Common myeloid progenitor, CD34-positive (primary cell): ENCODE measurements at regions not wholly inside any gene's neighbourhood (a gene's known extent, or its start where the extent isn't known, plus 50 kb on each side); places are given as distances from the start of the nearest gene placed in this dataset.

Source experiments
- CTCF ChIA-PET: fragments of 350-600 bp; sonication (Branson Sonifier 250); formaldehyde crosslinking; loops from one replicate; lab custom pipeline; 2021; ENCODE audit warnings: antibody characterized with exemption; lab: Charles Lee
- POLR2A ChIA-PET: fragments of 350-600 bp; sonication (Branson Sonifier 250); formaldehyde crosslinking; loops from one replicate; lab custom pipeline; 2021; ENCODE audit warnings: antibody characterized with exemption; lab: Charles Lee
- DNase-seq, 3 donors: peaks; one replicate each; pipeline versions ENCODE4 v3.0.0 to v3.0.0-alpha.2; 2013
- H3K27ac ChIP-seq, 2 experiments: 1 replicate in 1 of 2; 2 replicates in 1 of 2; pipeline ENCODE4 v1.7.0; 2013; ENCODE audit warnings: inconsistent platforms in 2 of 2, low read length in 2 of 2, mild to moderate bottlenecking in 2 of 2, low read depth in 1 of 2, moderate library complexity in 1 of 2; ENCODE audit not compliant: severe bottlenecking in 2 of 2, insufficient read depth in 1 of 2, poor library complexity in 1 of 2
- H3K27me3 ChIP-seq, 5 experiments: replicated peaks in 2 of 5; 1 replicate in 3 of 5; 2 replicates in 2 of 5; pipeline versions ENCODE4 v1.6.1 to v1.7.0; 2013; ENCODE audit warnings: low read length in 4 of 5, mild to moderate bottlenecking in 2 of 5, moderate library complexity in 2 of 5, inconsistent platforms in 1 of 5; ENCODE audit not compliant: insufficient read depth in 5 of 5, control insufficient read depth in 4 of 5
- H3K36me3 ChIP-seq, 4 experiments: 1 replicate in 2 of 4; 2 replicates in 2 of 4; pipeline versions ENCODE4 v1.6.1 to v1.7.0; 2013; ENCODE audit warnings: low read length in 3 of 4, control low read depth in 1 of 4, mild to moderate bottlenecking in 1 of 4; ENCODE audit not compliant: control insufficient read depth in 4 of 4, insufficient read depth in 4 of 4
- H3K4me1 ChIP-seq, 4 experiments: 1 replicate in 3 of 4; 2 replicates in 1 of 4; pipeline versions ENCODE4 v1.6.1 to v1.7.1; 2013; ENCODE audit warnings: low read length in 3 of 4, mild to moderate bottlenecking in 3 of 4, control low read depth in 1 of 4, inconsistent platforms in 1 of 4, moderate library complexity in 1 of 4; ENCODE audit not compliant: control insufficient read depth in 4 of 4, insufficient read depth in 4 of 4; ENCODE audit errors: control extremely low read depth in 1 of 4
- H3K4me3 ChIP-seq, 7 experiments: 1 replicate in 4 of 7; 2 replicates in 3 of 7; pipeline versions ENCODE4 v1.5.1 to v1.7.0; 2013; ENCODE audit warnings: mild to moderate bottlenecking in 7 of 7, low read length in 6 of 7, moderate library complexity in 6 of 7, inconsistent platforms in 2 of 7, low read depth in 2 of 7, control low read depth in 1 of 7; ENCODE audit not compliant: insufficient read depth in 4 of 7, control insufficient read depth in 1 of 7; ENCODE audit errors: extremely low read depth in 1 of 7
- H3K9me3 ChIP-seq, 5 experiments: 1 replicate in 4 of 5; 2 replicates in 1 of 5; pipeline versions ENCODE4 v1.6.1 to v1.7.1; 2013; ENCODE audit warnings: low read length in 4 of 5, mild to moderate bottlenecking in 2 of 5, inconsistent platforms in 1 of 5, low read depth in 1 of 5, moderate library complexity in 1 of 5; ENCODE audit not compliant: control insufficient read depth in 4 of 5, insufficient read depth in 2 of 5; ENCODE audit errors: control extremely low read depth in 1 of 5
- WGBS: methylation state at CpG from one replicate; pipeline ENCODE4 v1.1.5; 2013; ENCODE audit not compliant: insufficient coverage; 5-methylcytosine and 5-hydroxymethylcytosine counted together

DNA sequence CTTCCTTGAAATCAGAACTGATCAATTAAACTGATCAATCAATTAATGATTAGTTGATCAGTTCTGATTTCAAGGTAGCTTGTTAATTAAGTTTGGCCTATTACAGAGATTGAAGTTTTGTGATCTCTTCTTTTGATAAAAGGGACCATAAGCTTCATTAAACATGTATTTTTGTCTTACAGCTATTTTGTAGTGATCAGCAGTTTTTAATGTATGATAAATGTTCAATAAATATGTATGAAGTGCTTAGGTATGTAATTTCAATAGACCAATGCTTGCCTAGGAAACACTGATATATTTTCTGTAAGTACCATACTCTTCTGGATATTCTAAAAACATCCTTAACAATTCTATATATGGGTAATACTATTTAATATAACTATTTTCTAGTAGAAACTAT, 569.6 kb downstream of the BRINP3 start:
- no peak overlapping the region for H3K4me3 ChIP-seq
- no peak overlapping the region for H3K27ac ChIP-seq
- CTCF ChIA-PET: interaction anchor here (0.8 kb wide), 1 partner anchor 11 kb away, joined by 3 read pairs; no protein-coding TSS in a partner anchor
- H3K27me3 ChIP-seq: no peaks in the 10 kb centered on the region
- DNase-seq: no peak
- POLR2A ChIA-PET: no interaction called here
- H3K4me1 ChIP-seq: no peaks in the 10 kb centered on the region
- H3K36me3 ChIP-seq: no peaks in the 10 kb centered on the region
- H3K9me3 ChIP-seq: no peaks in the 10 kb centered on the region

DNA sequence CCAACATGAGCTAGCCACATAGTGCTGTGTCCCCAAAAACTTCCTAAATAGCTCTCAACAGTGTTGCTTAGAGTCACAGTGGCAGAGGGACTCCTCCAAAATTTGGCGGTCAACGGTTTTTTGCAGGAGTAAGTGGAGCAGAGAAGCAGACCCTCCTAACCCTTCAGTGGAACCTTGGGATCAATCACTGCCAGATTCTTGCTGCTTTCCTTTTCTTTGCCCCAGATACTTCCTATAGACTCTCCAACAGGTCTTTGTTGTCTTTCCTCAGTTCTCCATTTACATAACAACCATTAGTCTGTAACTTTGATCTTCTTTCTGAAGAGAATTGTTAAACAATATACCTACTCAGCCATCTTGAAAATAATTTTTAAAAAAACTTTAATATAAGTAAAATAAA, 556.1 kb downstream of the BRINP3 start:
- CTCF ChIA-PET: no interaction called here
- Histone ChIP-seq H3K36me3 (no peaks in the 10 kb centered on the region), H3K9me3 (peaks cover 0 to 2% (median 0%) of the 10 kb centered on the region in 5 experiments), H3K27me3 (no peaks in the 10 kb centered on the region), H3K4me3 (no peak overlapping the region), H3K4me1 (no peaks in the 10 kb centered on the region), H3K27ac (no peak overlapping the region)
- 100% methylated on average over 2 of the region's 2 CpGs for WGBS
- no peak for DNase-seq
- POLR2A ChIA-PET: no interaction called here

DNA sequence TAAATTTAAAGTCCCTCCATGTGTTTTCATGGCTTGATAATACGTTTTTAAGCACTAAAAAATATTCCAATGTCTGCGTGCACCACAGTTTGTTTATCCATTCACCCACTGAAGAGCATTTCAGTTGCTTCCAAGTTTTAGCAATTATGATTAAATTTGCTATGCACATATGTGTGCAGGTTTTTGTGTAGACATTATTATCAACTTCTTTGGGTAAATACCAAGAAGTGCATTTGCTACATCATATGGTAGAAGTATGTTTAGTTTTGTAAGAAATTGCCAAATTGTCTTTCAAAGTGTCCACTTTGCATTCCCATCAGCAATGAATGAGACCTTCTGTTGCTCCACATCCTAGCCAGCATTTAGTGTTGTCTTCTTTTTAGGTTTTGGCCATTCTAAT, 550.0 kb downstream of the BRINP3 start:
- no CpG with 5 or more reads among the region's 2 CpGs for WGBS
- POLR2A ChIA-PET: no interaction called here
- no peaks in the 10 kb centered on the region for H3K27me3 ChIP-seq

DNA sequence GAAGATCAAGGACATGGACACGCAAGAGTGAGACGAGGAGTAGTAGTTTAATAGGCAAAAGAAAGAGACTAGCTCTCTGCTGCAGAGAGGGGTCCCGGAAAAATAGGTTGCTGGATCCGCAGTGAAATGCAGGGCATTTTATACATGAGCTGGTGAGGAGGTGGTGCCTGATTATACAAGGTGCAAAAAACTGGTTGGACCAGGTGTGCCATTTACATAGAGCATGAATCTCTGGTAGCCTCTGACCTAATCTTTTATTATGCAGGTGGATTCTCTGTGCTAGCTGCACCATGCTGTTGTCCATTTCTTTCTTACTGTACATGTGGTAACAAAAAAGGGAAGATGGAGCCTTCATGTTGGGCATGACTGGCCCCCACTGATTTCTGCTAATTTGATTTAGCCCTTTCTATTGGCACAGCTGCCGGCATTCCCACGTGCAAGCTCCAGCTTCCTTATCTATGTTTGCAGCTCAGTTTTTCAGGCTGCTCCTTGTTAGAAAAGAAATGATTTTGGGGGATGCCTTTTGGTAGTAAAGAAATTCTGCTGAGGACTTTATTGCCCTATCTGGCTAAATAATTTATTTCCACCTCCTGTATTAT, 548.1 kb downstream of the BRINP3 start:
- CTCF ChIA-PET: no interaction called here
- POLR2A ChIA-PET: no interaction called here
- Histone ChIP-seq H3K27ac (no peak overlapping the region), H3K4me3 (no peak overlapping the region), H3K36me3 (no peaks in the 10 kb centered on the region), H3K27me3 (no peaks in the 10 kb centered on the region), H3K9me3 (peaks cover 0 to 2% (median 0%) of the 10 kb centered on the region in 5 experiments), H3K4me1 (no peaks in the 10 kb centered on the region)
- no peak for DNase-seq
- 71% methylated on average over 4 of the region's 6 CpGs for whole genome bisulfite sequencing

More for the DNA sequence above, 550.0 kb downstream of the BRINP3 start:
- DNase-seq: no peak
- Histone ChIP-seq H3K9me3 (peaks cover 0 to 2% (median 0%) of the 10 kb centered on the region in 5 experiments), H3K27ac (no peak overlapping the region), H3K4me1 (no peaks in the 10 kb centered on the region), H3K4me3 (no peak overlapping the region), H3K36me3 (no peaks in the 10 kb centered on the region)
- CTCF ChIA-PET: no interaction called here

DNA sequence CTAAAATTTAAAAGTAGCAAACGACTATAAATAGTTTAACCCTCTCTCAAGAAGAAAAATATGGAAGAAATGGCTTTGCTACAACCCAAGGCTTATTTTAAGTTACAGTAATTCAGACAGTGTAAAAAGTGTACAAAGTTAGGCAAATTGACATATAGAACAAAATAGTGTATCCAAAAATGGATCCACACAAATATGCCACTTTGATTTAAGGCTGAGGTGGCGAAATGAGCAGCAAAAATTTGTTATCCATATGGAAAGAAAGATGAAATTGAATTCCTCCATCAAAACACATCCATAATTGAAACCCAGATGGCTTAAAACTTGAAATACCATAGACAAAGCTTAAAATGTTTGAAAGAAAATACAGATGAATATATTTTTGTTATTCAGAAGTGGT, 540.8 kb downstream of the BRINP3 start:
- no peaks in the 10 kb centered on the region for H3K4me1 ChIP-seq
- H3K27ac ChIP-seq: no peak overlapping the region
- ChIA-PET CTCF (interaction anchor here (1.2 kb wide), 1 partner anchor 20 kb away, joined by 3 read pairs; no protein-coding TSS in a partner anchor), POLR2A (no interaction called here)
- no peaks in the 10 kb centered on the region for H3K9me3 ChIP-seq
- no peak for DNase-seq
- H3K36me3 ChIP-seq: no peaks in the 10 kb centered on the region
- no peaks in the 10 kb centered on the region for H3K27me3 ChIP-seq
- no peak overlapping the region for H3K4me3 ChIP-seq
- no CpG with 5 or more reads among the region's 2 CpGs for WGBS

DNA sequence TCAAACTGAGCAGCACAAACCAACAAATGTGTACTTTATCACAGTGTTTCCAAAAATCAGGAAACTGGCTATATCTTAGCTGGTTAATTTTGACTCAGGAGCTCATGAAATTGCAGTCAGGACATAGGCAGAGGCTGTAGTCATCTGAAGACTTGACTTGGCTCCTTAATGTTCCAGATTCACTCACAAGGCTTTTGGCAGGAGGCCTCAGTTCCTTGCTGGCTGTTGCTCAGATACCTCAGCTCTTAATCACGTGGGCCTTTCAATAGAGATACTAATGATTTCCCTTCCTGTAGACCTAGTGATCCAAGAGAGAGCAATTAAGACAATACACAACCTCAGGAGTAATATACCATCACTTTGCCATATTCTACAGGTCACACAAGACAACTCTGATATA, 537.7 kb downstream of the BRINP3 start:
- CTCF ChIA-PET: interaction anchor here (0.6 kb wide), 1 partner anchor 1272 kb away, joined by 4 read pairs; no protein-coding TSS in a partner anchor
- POLR2A ChIA-PET: no interaction called here
- no CpG with 5 or more reads among the region's 1 CpG for WGBS
- H3K4me3 ChIP-seq: no peak overlapping the region
- no peak overlapping the region for H3K27ac ChIP-seq
- H3K4me1 ChIP-seq: no peaks in the 10 kb centered on the region
- no peaks in the 10 kb centered on the region for H3K9me3 ChIP-seq
- no peaks in the 10 kb centered on the region for H3K36me3 ChIP-seq
- DNase-seq: no peak
- no peaks in the 10 kb centered on the region for H3K27me3 ChIP-seq

DNA sequence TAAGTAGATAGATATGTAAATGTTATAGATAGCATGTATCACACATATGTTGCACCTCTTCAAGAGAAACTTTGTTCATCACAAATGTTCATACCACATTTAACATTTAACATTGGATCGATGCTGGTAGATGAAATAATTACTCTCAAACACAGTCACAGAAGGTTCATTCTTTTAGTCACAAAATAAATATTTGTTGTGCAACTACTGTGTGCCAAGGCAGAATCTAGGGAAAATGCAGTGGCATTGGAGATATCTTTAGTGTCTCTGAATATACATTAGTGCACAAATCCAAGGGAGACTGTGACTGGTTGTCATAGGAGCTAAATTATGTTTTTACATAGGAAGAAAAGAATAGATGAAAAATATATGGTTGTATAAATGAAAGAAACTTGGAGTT, 535.7 kb downstream of the BRINP3 start:
- POLR2A ChIA-PET: no interaction called here
- no peaks in the 10 kb centered on the region for H3K27me3 ChIP-seq
- no peak overlapping the region for H3K27ac ChIP-seq
- DNase-seq: no peak
- no CpG with 5 or more reads among the region's 1 CpG for WGBS
- no peaks in the 10 kb centered on the region for H3K4me1 ChIP-seq
- no peaks in the 10 kb centered on the region for H3K36me3 ChIP-seq
- CTCF ChIA-PET: no interaction called here
- H3K9me3 ChIP-seq: no peaks in the 10 kb centered on the region
- H3K4me3 ChIP-seq: no peak overlapping the region
